HG03064 (cell line): ENCODE measurements at regions not wholly inside any gene's neighbourhood (a gene's known extent, or its start where the extent isn't known, plus 50 kb on each side); places are given as distances from the start of the nearest gene placed in this dataset.
"Not testable (repeated sequence)": the region's sequence is repeated elsewhere in the genome, so short reads cannot be mapped to it uniquely, and the experiment has no call there.

Source experiments
- ATAC-seq: cut with Tn5 transposase; IDR thresholded peaks from one replicate; pipeline ENCODE4 v1.9.1; 2021; ENCODE audit warnings: low read depth; ENCODE audit not compliant: unreplicated experiment

DNA sequence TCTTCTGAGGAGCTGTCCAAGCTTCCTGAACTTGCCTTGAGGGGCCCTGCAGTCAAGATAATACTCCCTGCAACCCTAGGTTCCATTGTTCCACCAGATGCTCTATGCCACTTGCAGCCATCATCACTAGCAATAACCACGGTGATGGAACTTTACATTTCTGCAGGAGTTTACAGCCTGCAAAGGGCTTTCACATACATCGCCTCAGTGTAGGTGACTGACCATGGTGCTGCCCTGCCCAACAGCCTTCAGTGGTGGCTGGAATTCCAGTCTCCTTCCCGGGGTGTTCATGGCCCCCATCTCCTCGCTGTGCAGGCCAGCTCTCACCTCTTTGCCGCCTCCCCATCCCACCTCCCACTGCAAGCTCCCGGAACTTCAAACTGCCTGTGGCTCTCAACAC is 225.5 kb upstream of the ECI2 start:
- ATAC-seq: no peak

DNA sequence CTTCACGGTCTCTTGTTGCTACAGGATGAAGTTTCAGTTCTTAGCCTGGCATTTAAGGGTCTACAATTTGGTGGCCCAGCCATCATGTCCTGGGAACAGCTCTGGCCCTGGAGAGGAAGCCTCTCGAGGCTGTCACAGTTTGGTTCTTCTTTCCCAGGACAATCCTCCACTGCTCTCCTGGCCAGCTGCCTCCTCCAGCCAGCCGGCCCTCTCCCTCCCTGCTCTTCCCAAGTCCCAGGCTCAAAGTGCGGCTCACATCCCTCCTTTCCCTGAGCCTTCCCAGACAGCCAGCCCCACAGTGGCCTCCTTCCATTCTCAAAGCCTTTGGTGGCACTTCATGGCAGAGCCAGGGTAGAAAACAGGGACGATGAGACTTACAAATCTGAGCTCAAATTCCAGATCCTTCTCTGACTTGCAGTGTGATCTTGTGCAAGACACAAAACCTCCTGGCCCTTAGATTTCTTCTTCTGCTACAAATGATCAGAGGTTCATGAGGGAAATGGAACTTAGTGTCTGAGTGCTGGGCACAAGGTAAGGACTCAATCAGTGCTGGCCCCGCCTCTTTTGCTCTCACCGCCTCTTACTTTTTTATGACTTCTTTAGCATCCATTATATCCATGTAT is 223.8 kb upstream of the ECI2 start:
- no peak for ATAC-seq

DNA sequence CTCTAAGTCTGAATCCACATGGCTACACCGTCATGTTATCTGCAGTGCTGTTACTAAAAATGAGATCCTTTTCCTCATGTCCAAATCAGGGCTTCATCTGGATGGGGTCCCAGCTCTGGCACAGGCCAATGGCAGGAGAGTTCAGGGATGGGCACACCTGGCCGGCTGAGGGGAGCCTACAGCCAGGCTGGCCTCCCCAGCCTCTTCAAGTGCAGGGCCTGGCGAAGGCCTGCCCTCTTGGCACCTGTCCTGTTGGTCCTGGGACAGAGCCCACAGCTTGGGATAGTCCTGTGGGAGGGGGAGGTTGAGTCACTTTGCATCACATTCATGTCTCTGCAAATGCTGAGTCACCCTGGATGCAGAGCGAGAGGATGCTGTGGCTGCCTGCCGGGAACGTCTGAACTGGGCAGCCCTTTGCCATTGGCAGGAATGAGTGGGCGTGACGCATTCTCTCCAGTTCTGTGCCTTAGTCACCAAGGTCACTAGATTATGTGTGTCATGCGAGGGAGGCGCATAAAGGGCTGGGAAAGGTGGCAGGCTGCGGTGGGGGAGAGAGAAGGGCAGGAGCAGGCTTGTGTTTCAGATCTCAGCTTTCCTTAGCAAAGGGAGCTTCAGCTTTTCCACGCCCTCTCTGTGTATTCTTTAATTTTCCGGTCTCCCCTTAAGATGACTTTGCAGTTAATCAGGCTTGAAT is 223.2 kb upstream of the ECI2 start:
- ATAC-seq: no peak

DNA sequence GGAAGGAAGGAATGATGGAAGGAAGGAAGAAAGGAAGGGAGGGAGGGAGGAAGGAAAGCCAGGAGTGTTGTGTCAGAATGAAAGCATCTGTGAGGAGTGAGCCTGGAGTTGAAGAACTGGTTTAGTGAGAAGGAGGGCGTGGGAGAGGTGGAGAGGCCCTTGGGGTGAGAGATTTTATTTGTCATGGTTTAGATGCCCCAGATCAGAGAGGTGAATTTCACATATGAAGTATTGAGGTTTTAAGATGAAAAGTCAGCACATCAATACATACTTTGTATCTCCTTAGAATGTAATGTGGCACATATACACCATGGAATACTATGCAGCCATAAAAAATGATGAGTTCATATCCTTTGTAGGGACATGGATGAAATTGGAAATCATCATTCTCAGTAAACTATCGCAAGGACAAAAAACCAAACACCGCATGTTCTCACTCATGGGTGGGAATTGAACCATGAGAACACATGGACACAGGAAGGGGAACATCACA is 222.3 kb upstream of the ECI2 start:
- ATAC-seq: not testable (repeated sequence)

DNA sequence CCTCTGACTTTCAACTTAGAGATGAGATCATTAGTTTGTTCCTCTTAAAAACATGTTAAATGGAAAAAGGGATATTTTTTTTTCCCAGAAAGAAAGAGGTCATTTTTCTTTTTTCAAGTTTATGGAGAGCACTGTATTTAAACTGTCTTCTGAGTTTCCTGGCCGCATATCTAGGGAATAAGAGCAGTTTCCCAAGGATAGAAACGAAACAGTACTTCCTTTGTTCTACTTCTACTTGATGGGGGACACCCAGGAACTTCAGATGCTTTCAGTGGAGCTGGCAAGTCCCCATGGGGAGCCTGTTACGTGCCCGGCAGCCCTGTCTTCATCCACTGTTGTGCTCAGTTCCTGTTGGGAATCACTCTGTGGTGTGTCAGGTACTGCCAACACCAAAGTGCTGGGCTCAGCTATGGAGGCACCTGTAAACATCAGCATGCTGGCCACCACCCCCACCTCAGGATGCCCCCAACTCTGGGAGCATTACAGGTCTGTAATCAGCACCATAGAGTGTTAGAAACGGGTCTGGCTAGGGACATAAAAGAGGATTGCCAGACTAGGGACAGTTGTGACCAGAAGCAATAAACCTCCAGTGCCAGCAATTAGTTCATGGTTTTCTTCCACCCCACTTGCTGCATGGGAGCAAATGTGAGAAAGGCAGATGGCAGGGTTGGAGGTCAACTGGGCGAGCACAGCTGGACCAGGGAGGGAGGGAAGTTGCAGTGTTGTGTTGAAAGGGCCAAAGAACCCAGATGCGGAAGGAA is 221.7 kb upstream of the ECI2 start:
- no peak for ATAC-seq

DNA sequence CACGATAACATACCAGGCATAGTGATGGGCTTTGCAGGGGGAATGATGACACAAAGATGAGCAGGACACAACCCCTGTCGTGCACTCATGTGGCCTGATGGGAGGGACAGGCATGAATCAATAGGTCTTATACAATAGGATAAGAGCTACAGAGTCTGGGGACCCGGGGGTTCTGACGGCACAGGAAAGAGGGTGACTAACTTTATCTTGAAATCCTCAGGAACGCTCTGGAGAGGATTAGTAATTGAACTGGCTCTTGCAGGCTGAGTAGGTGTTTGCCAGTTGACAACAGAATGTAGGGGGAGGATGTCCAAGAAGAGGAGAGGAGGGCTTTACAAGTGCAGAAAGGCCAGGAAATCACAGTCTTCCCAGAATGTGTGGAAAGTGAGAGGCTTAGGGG is 219.9 kb upstream of the ECI2 start:
- ATAC-seq: no peak

DNA sequence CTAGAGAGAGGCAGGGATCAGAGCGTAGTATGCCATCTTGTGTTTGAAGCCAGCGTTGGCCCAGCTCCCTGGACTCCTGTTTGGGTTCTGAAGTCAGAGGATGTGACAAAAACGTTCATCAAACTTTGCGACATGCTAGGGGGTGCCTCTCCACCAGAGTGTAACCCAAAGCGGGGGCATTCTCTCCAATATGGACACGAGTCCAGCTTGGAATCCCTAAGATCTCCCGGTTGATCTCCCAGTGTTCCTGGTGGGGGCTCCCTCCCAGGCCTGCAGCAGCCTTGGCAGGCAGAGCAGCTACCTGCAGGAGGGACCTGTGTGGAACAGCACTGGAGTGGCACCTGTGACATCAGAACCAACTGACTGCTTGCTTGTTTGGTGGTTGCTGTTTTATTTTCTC is 218.8 kb upstream of the ECI2 start:
- ATAC-seq: no peak

DNA sequence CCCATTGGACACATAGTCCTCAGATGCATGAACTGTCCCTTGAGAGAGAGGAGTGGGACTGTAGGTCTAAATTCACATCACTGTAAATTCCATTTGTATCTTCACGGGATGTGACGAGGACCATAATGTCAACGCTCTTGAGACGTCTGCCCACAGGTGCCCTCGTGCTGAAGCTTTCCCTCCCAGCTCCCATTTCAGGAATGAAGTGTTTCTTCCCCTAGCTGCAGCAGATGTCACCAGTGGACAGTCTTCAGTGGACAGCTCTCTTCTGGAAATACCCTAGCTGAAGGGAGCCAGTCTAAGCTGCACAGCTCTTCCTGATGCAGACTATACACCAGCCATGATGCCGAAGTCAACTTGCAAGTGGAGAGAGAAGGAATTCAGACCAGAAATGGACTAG is 217.4 kb upstream of the ECI2 start:
- ATAC-seq: no peak

DNA sequence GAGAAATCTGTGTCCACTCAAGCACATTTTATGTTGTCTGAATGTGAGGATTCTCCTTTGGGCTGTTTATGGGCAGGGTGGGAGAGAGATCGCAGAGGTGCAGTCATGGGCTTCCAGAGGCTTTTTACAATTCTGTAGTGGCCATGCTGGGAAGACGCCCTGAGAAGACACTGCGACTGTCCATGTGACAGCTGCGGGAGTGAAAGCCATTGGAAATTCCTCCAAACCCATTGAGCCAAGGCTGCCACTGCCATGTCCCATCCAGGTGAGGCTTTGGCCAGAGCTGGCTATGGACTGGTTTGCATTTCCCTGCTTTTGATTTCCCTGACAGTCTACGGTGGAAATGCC is 216.9 kb upstream of the ECI2 start:
- no peak for ATAC-seq

DNA sequence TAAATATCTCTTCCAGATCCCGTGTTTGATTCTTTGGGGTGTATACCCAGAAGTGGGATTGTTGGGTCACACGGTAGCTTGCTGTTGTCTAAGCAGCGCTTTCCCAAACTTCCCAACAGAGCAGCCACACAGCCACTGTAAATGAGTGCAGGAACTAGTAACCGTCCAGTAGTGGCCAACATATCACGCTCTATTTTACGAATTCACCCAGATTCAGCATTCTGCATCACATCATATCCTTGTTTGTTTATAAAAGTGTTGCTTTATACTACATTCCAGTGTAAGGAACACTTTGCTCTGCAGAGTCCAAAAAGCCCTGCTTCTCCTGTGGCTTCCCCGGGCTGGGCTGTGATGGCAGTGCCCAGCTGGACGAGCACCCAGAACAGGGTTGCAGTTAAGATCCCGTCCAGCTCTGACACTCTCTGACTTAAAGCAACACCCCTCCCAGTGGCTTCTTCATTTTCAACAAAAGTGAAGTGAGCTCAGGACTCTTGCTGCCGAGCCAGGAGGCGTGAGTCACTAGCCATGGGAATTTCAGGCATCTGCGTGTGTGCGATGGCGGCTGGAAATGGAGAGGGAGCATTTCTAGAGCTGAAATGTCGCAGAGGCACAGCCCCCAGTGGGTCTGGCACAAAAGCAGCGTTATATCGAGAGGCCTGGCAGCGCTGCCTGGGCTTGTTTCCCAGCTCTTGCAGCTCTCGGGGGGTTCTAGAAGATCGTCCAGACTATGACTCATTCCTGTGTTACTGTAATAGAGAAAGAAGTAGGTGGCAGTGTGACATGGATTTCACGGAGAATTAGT is 216.3 kb upstream of the ECI2 start:
- ATAC-seq: no peak

DNA sequence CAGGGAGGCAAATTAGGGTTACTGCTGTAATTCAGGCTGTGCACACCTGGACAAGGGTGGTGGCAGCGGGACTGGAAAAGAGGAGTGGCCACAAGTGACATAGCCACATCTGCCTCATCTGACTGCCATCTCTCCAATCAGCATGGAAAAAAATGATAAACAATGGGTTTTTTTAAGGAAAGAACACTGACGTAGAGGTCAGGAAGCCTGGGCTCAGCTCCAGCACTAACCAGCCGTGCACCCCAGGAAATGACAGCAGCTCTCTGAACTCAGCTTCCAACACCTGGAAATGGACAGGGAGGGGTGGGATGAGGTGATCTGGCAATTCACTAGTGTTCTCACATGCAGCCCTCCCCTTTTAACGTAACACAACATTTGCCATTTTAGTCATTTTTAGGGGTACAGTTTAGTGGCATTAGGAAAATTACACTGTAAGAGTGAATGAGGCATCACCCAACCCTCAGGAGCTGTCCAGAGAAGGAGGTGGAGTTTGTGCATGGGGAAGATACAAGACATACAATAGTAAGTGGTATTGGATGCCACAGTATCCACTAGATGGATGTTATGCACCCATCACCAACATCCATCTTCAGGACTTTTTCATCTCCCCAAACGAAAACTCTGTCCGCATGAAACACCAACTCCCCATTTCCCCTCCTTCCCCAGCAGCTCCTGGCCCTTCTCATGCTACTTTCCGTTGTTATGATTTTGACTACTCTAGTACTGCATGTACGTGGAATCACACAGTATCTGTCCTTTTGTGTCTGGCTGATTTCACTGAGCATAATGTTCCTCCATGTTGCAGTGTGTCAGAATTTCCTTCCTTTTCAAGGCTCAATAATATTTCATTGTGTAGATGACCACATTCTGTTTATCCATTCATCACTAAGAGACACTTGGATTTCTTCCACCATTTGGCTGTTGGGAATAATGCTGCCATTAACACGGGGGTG is 215.5 kb upstream of the ECI2 start:
- no peak for ATAC-seq

DNA sequence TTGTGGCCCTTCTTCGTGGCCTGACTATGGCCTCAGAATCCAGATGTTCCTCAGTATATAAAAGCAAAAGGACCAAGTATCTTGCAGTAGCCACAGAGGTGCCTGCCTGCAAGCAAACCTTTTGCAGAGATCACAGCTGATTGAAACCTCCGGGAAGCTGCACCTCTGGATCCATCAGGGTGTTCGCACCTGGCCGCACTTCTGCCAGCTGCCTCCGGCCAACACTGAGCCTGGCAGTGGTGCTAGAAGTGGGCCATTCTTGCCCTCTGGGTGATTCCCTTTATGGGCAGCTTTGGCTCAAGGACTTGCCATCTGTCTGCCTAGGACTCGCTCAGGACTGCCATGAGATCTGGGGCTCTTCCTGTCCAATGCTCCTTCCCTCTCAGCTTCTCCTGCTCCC is 214.6 kb upstream of the ECI2 start:
- no peak for ATAC-seq

DNA sequence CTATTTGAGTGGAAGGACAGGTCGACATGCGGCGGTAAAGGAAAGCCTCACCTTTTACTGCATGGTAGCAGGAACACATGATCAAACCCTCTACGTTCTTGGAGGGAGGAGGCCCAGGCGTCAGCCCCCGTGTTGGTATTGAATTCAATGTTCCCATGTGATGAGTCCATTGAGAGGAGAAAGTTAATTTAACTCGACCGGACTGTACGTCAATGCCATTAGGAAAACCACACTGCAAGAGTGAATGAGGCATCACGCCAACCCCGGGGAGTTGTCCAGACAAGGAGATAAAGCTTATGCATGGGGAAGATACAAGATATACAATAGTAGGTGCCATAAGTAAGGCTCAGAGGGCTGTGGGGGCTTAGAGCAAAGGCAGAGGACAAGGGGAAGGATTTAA is 213.9 kb upstream of the ECI2 start:
- ATAC-seq: no peak

DNA sequence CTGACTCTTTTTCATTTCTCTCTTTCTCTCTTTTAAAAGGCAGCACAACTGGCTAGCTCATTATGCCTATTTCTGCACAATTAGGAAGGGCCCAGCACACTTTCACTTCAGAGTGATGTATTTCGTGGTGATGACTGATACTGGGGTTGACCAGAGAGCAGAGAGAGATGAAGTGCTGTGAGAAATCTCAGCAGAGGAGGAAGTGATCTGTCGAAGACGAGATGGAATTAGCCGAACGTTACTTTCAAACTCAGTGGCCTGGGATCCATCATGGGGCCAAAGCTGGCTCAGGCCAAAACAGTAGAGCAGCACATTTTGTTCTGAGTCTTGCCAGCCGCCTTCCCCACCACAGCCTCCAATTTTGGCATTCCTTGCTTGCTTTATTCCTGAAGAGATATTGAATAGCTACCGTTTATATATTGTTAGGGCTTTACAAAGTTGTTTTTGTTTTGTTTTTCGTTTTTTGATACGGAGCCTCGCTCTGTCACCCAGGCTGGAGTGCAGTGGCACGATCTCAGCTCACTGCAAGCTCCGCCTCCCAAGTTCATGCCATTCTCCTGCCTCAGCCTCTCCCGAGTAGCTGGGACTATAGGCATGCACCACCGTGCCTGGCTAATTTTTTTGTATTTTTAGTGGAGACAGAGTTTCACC is 213.2 kb upstream of the ECI2 start:
- no peak for ATAC-seq

DNA sequence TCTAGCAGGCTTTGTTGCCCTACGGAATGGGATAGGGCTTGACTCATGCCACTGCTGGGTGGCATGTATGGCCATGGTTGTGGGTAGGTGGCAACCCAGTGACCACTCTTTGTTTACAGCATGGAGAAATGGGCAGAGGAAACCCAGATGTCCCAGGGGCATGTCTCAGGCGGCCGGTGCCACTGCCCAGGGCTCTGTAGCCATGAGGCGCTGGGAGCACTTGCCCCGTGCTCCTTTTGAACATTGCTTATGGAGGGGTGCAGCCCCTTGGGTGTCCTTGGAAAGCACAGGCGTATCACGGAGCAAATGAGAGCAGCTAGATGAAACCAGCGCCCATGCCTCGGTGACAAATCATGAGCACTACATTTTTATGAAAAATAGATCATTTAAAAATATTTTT is 212.5 kb upstream of the ECI2 start:
- ATAC-seq: no peak

DNA sequence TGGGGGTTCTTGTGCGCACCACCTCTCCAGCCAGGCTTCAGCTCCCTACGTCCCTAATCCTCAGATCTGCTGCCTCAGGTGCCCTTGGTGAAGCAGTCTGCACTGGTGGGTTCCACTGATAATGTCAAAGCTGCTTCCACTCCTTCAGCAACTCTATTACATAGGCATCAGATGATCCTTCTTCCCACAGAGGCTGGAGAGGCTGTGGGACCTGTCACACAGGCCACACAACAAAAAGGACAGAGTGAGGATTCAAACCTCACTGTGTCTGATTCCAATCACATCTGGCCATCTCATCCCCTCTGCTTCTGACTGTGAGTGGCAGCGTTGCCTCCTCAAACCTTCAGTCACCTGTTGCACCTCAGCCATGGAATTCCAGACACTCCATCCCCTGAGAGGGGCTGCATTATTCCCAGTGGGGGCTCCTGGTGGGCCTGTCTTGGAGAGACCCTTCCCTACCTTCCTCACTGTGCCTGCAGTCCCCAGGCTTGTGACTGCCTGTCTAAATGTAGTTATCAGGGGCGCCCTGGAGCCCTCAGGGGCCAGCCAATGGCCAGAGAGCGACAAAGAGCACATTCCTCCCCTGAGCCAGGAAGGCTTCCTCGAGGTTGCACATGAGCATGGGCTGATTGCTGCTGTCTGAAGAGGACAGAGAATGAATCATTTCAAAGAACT is 211.4 kb upstream of the ECI2 start:
- no peak for ATAC-seq

DNA sequence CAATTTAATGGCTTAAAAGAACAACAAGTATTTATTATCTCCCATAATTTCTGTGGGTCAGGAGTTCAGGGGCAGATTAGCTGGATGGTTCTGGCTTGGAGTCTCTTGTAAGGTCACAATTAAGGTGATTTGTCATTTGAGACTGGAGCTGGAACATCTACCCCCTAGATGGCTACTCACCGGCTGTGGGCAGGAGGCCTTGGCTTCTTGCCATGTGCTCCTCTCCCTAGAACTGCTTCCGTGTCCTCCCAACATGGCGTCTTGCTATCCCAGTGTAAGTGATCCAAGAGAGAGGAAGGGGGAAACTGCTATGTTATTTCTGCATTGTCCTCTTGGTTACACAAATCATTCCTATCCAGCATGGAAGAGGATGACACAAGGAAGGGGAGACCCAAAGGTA is 210.2 kb upstream of the ECI2 start:
- ATAC-seq: no peak

DNA sequence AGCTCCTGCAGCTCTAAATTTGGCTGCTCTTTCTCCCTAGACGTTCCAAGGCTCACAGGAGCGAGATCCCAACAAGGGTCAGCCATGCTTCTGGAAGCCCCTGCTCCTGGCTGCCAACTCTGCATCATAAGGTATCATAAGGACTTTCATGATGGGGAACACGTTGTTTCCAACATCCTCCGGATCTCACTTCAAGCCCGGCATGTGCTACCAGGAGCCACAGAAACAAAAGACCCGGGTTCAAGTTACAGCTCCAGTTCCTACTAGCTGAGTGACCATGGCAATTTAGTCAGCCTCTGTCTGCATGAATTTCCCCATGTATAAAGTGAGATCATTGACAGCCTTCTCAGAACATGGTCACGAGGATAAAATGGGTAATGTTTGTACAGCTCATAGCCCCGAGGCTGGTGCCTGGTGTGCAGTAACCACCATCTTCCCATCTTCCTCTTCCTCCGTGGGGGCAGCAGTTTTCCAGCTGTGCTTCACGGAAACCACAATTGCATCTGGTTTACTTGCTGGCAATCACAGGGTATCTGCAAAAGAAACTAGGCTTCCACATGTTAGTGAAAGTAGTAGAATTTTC is 209.0 kb upstream of the ECI2 start:
- ATAC-seq: no peak
